ENCODE measurements at regions not wholly inside any gene's neighbourhood (a gene's known extent, or its start where the extent isn't known, plus 50 kb on each side); places are given as distances from the start of the nearest gene placed in this dataset.
"Not testable (repeated sequence)": the region's sequence is repeated elsewhere in the genome, so short reads cannot be mapped to it uniquely, and the experiment has no call there.

GRCh38 chr22:25281675-25282345 lies 62.4 kb downstream of the CRYBB2 start:
- DNase-seq, result no peak

GRCh38 chr22:25282346-25282670 lies 62.9 kb downstream of the CRYBB2 start:
- DNase-seq, result no peak

GRCh38 chr22:25282671-25283561 lies 63.5 kb downstream of the CRYBB2 start:
- no peak for DNase-seq

- DNase-seq, result not testable (repeated sequence)
These were observed 69.0 kb downstream of the CRYBB2 start for GRCh38 chr22:25288481-25288880.

GRCh38 chr22:25301912-25302311 lies 82.5 kb downstream of the CRYBB2 start:
- DNase-seq, result not testable (repeated sequence)

- not testable (repeated sequence) for DNase-seq
These were observed 90.1 kb downstream of the CRYBB2 start for GRCh38 chr22:25309586-25309985.

- DNase-seq, result not testable (repeated sequence)
These were observed 92.5 kb downstream of the CRYBB2 start for GRCh38 chr22:25311924-25312323.

GRCh38 chr22:25318081-25318823 lies 98.8 kb downstream of the CRYBB2 start:
- no peak for DNase-seq

- DNase-seq, result no peak
These were observed 107.7 kb downstream of the CRYBB2 start for GRCh38 chr22:25327018-25327755.

- no peak for DNase-seq
These were observed 111.6 kb downstream of the CRYBB2 start for GRCh38 chr22:25331050-25331449.

- not testable (repeated sequence) for DNase-seq
These were observed 112.5 kb downstream of the CRYBB2 start for GRCh38 chr22:25331911-25332310.

- no peak for DNase-seq
These were observed 112.9 kb downstream of the CRYBB2 start for GRCh38 chr22:25332386-25332785.

- no peak for DNase-seq
These were observed 114.7 kb downstream of the CRYBB2 start for GRCh38 chr22:25334162-25334490.

GRCh38 chr22:25334631-25335030 lies 115.2 kb downstream of the CRYBB2 start:
- not testable (repeated sequence) for DNase-seq

GRCh38 chr22:25335276-25335675 lies 115.8 kb downstream of the CRYBB2 start:
- not testable (repeated sequence) for DNase-seq

GRCh38 chr22:25340536-25340935 lies 121.1 kb downstream of the CRYBB2 start:
- not testable (repeated sequence) for DNase-seq

- DNase-seq, result not testable (repeated sequence)
These were observed 124.9 kb downstream of the CRYBB2 start for GRCh38 chr22:25344366-25344765.

GRCh38 chr22:25346859-25347751 lies 127.7 kb downstream of the CRYBB2 start:
- DNase-seq, result no peak

GRCh38 chr22:25347752-25348102 lies 128.3 kb downstream of the CRYBB2 start:
- DNase-seq, result no peak

- DNase-seq, result no peak
These were observed 129.0 kb downstream of the CRYBB2 start for GRCh38 chr22:25348391-25348790.

GRCh38 chr22:25348996-25349395 lies 129.6 kb downstream of the CRYBB2 start:
- not testable (repeated sequence) for DNase-seq

All from skin of body (tissue), 1 donor.